GM03348 (cell line): ENCODE measurements at regions not wholly inside any gene's neighbourhood (a gene's known extent, or its start where the extent isn't known, plus 50 kb on each side); places are given as distances from the start of the nearest gene placed in this dataset.
A peak's percentile ranks its signal among the peaks of the same experiment; 100 is the strongest.

Experiments
- DNase-seq: peaks from one replicate; pipeline ENCODE4 v3.0.0; 2012; ENCODE audit warnings: low spot score

GRCh38 chr5:159422910-159423309, 92.6 kb upstream of the IL12B start:
- DNase-seq: no peak

GRCh38 chr5:159424123-159424522, 93.8 kb upstream of the IL12B start:
- DNase-seq: no peak

- no peak for DNase-seq
Measured at GRCh38 chr5:159426694-159427093, 96.4 kb upstream of the IL12B start.

- no peak for DNase-seq
Measured at GRCh38 chr5:159427180-159428012, 97.1 kb upstream of the IL12B start.

GRCh38 chr5:159430361-159431012, 100.2 kb upstream of the IL12B start:
- no peak for DNase-seq

GRCh38 chr5:159435855-159436254, 105.6 kb upstream of the IL12B start:
- DNase-seq: no peak

GRCh38 chr5:159438092-159438491, 107.8 kb upstream of the IL12B start:
- DNase-seq: no peak

GRCh38 chr5:159439002-159439401, 108.7 kb upstream of the IL12B start:
- no peak for DNase-seq

- DNase-seq: no peak
Measured at GRCh38 chr5:159440235-159440634, 109.9 kb upstream of the IL12B start.

GRCh38 chr5:159440968-159441367, 110.7 kb upstream of the IL12B start:
- DNase-seq: no peak

GRCh38 chr5:159441441-159441840, 111.2 kb upstream of the IL12B start:
- DNase-seq: no peak

- DNase-seq: no peak
Measured at GRCh38 chr5:159442206-159442850, 112.0 kb upstream of the IL12B start.

GRCh38 chr5:159444441-159445082, 114.3 kb upstream of the IL12B start:
- DNase-seq: peak; percentile 65

GRCh38 chr5:159447116-159447515, 116.8 kb upstream of the IL12B start:
- DNase-seq: no peak

GRCh38 chr5:159448841-159449407, 118.6 kb upstream of the IL12B start:
- no peak for DNase-seq

- DNase-seq: peak; percentile 16
Measured at GRCh38 chr5:159449925-159450324, 119.6 kb upstream of the IL12B start.

- DNase-seq: no peak
Measured at GRCh38 chr5:159450417-159450816, 120.1 kb upstream of the IL12B start.

- peak; percentile 88 for DNase-seq
Measured at GRCh38 chr5:159451197-159452052, 121.1 kb upstream of the IL12B start.

GRCh38 chr5:159452480-159453167, 122.3 kb upstream of the IL12B start:
- no peak for DNase-seq

GRCh38 chr5:159453209-159453608, 122.9 kb upstream of the IL12B start:
- DNase-seq: no peak

GRCh38 chr5:159456261-159456660, 126.0 kb upstream of the IL12B start:
- no peak for DNase-seq
